Liver (tissue), 8 donors: ENCODE measurements at regions not wholly inside any gene's neighbourhood (a gene's known extent, or its start where the extent isn't known, plus 50 kb on each side); places are given as distances from the start of the nearest gene placed in this dataset.

Experiments used
- DNase-seq: peaks from one replicate; pipeline ENCODE4 v3.0.0-alpha.2; 2017; ENCODE audit warnings: low spot score
- H3K27ac ChIP-seq, 2 donors: one replicate each; pipeline ENCODE4 v1.7.0; 2013; ENCODE audit warnings: inconsistent platforms in 2 of 2, low read length in 2 of 2, control low read depth in 1 of 2, low read depth in 1 of 2, mild to moderate bottlenecking in 1 of 2
- H3K27me3 ChIP-seq, 4 donors: one replicate each; pipeline versions ENCODE4 v1.6.1 to v1.7.0; 2013; ENCODE audit warnings: low read length in 3 of 4, inconsistent platforms in 1 of 4, mild to moderate bottlenecking in 1 of 4, moderate library complexity in 1 of 4; ENCODE audit not compliant: control insufficient read depth in 4 of 4, insufficient read depth in 4 of 4
- H3K36me3 ChIP-seq, 4 donors: one replicate each; pipeline versions ENCODE4 v1.6.1 to v1.7.0; 2013; ENCODE audit warnings: low read length in 3 of 4, mild to moderate bottlenecking in 3 of 4, low read depth in 1 of 4, moderate library complexity in 1 of 4; ENCODE audit not compliant: control insufficient read depth in 4 of 4, insufficient read depth in 3 of 4
- H3K4me1 ChIP-seq, 4 donors: one replicate each; pipeline versions ENCODE4 v1.6.1 to v1.7.0; 2013; ENCODE audit warnings: low read length in 3 of 4, mild to moderate bottlenecking in 3 of 4, moderate library complexity in 1 of 4; ENCODE audit not compliant: control insufficient read depth in 4 of 4, insufficient read depth in 4 of 4
- H3K4me3 ChIP-seq, 3 donors: one replicate each; pipeline versions ENCODE4 v1.6.1 to v1.7.0; 2013; ENCODE audit warnings: low read length in 3 of 3, control low read depth in 1 of 3, low read depth in 1 of 3, mild to moderate bottlenecking in 1 of 3
- H3K9ac ChIP-seq, 2 donors: one replicate each; pipeline ENCODE4 v1.7.0; 2013; ENCODE audit warnings: low read length in 2 of 2, mild to moderate bottlenecking in 2 of 2, moderate library complexity in 2 of 2, control low read depth in 1 of 2, low read depth in 1 of 2
- H3K9me3 ChIP-seq, 4 donors: one replicate each; pipeline versions ENCODE4 v1.6.1 to v1.7.0; 2013; ENCODE audit warnings: low read length in 3 of 4; ENCODE audit not compliant: control insufficient read depth in 4 of 4
- ATF3 ChIP-seq: IDR thresholded peaks from 2 replicates; pipeline ENCODE4 v1.6.1; 2016; ENCODE audit warnings: antibody characterized with exemption
- FOXA1 ChIP-seq: IDR thresholded peaks from 2 replicates; pipeline ENCODE4 v1.6.1; 2016; ENCODE audit warnings: antibody characterized with exemption
- FOXA2 ChIP-seq: IDR thresholded peaks from 2 replicates; pipeline ENCODE4 v1.6.1; 2016; ENCODE audit warnings: antibody characterized with exemption
- GABPA ChIP-seq, 2 donors: IDR thresholded peaks in 1 of 2; conservative IDR thresholded peaks in 1 of 2; 2 replicates each; pipeline ENCODE4 v1.6.1; 2016; ENCODE audit warnings: antibody characterized with exemption in 2 of 2, mild to moderate bottlenecking in 1 of 2, moderate library complexity in 1 of 2
- HNF4A ChIP-seq, 2 donors: conservative IDR thresholded peaks; 2 replicates each; pipeline ENCODE4 v1.6.1; 2016; ENCODE audit warnings: antibody characterized with exemption in 2 of 2, mild to moderate bottlenecking in 2 of 2
- HNF4G ChIP-seq: IDR thresholded peaks from 2 replicates; pipeline ENCODE4 v1.6.1; 2016; ENCODE audit warnings: antibody characterized with exemption
- MAX ChIP-seq: IDR thresholded peaks from 2 replicates; pipeline ENCODE4 v1.6.1; 2016; ENCODE audit warnings: antibody characterized with exemption
- NR2F2 ChIP-seq: IDR thresholded peaks from 2 replicates; pipeline ENCODE4 v1.6.1; 2016; ENCODE audit warnings: antibody characterized with exemption
- RAD21 ChIP-seq, 2 donors: IDR thresholded peaks; 2 replicates each; pipeline ENCODE4 v1.6.1; 2016; ENCODE audit warnings: antibody characterized with exemption in 2 of 2, mild to moderate bottlenecking in 2 of 2
- RXRA ChIP-seq, 2 donors: IDR thresholded peaks; 2 replicates each; pipeline ENCODE4 v1.6.1; 2017 to 2018; ENCODE audit warnings: antibody characterized with exemption in 2 of 2, mild to moderate bottlenecking in 1 of 2
- SP1 ChIP-seq: IDR thresholded peaks from 2 replicates; pipeline ENCODE4 v1.6.1; 2018; ENCODE audit warnings: antibody characterized with exemption, mild to moderate bottlenecking
- TAF1 ChIP-seq: conservative IDR thresholded peaks from 2 replicates; pipeline ENCODE4 v1.6.1; 2016; ENCODE audit warnings: antibody characterized with exemption, mild to moderate bottlenecking
- WGBS: extraction: QIAGEN DNeasy Blood & Tissue Kit; methylation state at CpG from one replicate; pipeline ENCODE4 v1.1.7; 2013; 5-methylcytosine and 5-hydroxymethylcytosine counted together
- TF ChIP-seq, protein P1 (sequence below): IDR thresholded peaks from 2 replicates; pipeline ENCODE4 v1.6.1; 2016; ENCODE audit warnings: antibody characterized with exemption, mild to moderate bottlenecking
- TF ChIP-seq, protein P2 (sequence below): fragments of 150-350 bp; IDR thresholded peaks from 2 replicates; pipeline ENCODE4 v1.5.1; 2017; ENCODE audit warnings: improper control_type of control experiment, low read depth, low read length; ENCODE audit not compliant: missing input control
- TF ChIP-seq, protein P3 (sequence below): IDR thresholded peaks from 2 replicates; pipeline ENCODE4 v1.6.1; 2016; ENCODE audit warnings: antibody characterized with exemption
- donor health status: healthy.
- donor health status: healthy.
- donor health status: healthy.
- donor health status: healthy.
- donor health status: healthy.

- 39% methylated on average over 1 of the region's 1 CpG for WGBS
- Histone ChIP-seq H3K9me3 (no peaks in the 10 kb centered on the region), H3K27me3 (no peaks in the 10 kb centered on the region), H3K4me1 (no peaks in the 10 kb centered on the region), H3K27ac (no peak overlapping the region), H3K4me3 (no peak overlapping the region), H3K36me3 (no peaks in the 10 kb centered on the region), H3K9ac (no peak overlapping the region)
- DNase-seq: no peak
- no peak for TF ChIP-seq TAF1
- no peak for TF ChIP-seq FOXA1
- no peak for TF ChIP-seq NR2F2
- TF ChIP-seq, protein P1, sequence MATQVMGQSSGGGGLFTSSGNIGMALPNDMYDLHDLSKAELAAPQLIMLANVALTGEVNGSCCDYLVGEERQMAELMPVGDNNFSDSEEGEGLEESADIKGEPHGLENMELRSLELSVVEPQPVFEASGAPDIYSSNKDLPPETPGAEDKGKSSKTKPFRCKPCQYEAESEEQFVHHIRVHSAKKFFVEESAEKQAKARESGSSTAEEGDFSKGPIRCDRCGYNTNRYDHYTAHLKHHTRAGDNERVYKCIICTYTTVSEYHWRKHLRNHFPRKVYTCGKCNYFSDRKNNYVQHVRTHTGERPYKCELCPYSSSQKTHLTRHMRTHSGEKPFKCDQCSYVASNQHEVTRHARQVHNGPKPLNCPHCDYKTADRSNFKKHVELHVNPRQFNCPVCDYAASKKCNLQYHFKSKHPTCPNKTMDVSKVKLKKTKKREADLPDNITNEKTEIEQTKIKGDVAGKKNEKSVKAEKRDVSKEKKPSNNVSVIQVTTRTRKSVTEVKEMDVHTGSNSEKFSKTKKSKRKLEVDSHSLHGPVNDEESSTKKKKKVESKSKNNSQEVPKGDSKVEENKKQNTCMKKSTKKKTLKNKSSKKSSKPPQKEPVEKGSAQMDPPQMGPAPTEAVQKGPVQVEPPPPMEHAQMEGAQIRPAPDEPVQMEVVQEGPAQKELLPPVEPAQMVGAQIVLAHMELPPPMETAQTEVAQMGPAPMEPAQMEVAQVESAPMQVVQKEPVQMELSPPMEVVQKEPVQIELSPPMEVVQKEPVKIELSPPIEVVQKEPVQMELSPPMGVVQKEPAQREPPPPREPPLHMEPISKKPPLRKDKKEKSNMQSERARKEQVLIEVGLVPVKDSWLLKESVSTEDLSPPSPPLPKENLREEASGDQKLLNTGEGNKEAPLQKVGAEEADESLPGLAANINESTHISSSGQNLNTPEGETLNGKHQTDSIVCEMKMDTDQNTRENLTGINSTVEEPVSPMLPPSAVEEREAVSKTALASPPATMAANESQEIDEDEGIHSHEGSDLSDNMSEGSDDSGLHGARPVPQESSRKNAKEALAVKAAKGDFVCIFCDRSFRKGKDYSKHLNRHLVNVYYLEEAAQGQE: no peak
- TF ChIP-seq GABPA (IDR thresholded peaks at IDR 0.05 in 1 of 2, conservative IDR thresholded peaks at IDR 0.05 in 1 of 2): no peak
- no peak for TF ChIP-seq HNF4A (conservative IDR thresholded peaks at IDR 0.05)
- TF ChIP-seq RXRA (IDR thresholded peaks at IDR 0.05): no peak
- no peak for TF ChIP-seq HNF4G
- TF ChIP-seq, protein P2, sequence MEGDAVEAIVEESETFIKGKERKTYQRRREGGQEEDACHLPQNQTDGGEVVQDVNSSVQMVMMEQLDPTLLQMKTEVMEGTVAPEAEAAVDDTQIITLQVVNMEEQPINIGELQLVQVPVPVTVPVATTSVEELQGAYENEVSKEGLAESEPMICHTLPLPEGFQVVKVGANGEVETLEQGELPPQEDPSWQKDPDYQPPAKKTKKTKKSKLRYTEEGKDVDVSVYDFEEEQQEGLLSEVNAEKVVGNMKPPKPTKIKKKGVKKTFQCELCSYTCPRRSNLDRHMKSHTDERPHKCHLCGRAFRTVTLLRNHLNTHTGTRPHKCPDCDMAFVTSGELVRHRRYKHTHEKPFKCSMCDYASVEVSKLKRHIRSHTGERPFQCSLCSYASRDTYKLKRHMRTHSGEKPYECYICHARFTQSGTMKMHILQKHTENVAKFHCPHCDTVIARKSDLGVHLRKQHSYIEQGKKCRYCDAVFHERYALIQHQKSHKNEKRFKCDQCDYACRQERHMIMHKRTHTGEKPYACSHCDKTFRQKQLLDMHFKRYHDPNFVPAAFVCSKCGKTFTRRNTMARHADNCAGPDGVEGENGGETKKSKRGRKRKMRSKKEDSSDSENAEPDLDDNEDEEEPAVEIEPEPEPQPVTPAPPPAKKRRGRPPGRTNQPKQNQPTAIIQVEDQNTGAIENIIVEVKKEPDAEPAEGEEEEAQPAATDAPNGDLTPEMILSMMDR: no peak
- no peak for TF ChIP-seq MAX
- no peak for TF ChIP-seq ATF3
- TF ChIP-seq FOXA2: no peak
- TF ChIP-seq, protein P3, sequence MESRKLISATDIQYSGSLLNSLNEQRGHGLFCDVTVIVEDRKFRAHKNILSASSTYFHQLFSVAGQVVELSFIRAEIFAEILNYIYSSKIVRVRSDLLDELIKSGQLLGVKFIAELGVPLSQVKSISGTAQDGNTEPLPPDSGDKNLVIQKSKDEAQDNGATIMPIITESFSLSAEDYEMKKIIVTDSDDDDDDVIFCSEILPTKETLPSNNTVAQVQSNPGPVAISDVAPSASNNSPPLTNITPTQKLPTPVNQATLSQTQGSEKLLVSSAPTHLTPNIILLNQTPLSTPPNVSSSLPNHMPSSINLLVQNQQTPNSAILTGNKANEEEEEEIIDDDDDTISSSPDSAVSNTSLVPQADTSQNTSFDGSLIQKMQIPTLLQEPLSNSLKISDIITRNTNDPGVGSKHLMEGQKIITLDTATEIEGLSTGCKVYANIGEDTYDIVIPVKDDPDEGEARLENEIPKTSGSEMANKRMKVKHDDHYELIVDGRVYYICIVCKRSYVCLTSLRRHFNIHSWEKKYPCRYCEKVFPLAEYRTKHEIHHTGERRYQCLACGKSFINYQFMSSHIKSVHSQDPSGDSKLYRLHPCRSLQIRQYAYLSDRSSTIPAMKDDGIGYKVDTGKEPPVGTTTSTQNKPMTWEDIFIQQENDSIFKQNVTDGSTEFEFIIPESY: no peak
- no peak for TF ChIP-seq RAD21 (IDR thresholded peaks at IDR 0.05)
Measured at GRCh38 chr9:11892401-11892800, 800.8 kb upstream of the TYRP1 start.

- TF ChIP-seq NR2F2 (no peak), ATF3 (no peak), SP1 (no peak), HNF4A (conservative IDR thresholded peaks at IDR 0.05) (no peak)
- H3K27me3 ChIP-seq: no peaks in the 10 kb centered on the region
- H3K27ac ChIP-seq: no peak overlapping the region
- H3K36me3 ChIP-seq: no peaks in the 10 kb centered on the region
- H3K9me3 ChIP-seq: no peaks in the 10 kb centered on the region
- H3K4me1 ChIP-seq: no peaks in the 10 kb centered on the region
- H3K9ac ChIP-seq: no peak overlapping the region
- H3K4me3 ChIP-seq: no peak overlapping the region
- no peak for DNase-seq
Measured at GRCh38 chr9:11893331-11893730, 799.9 kb upstream of the TYRP1 start.
